ENCODE measurements at regions not wholly inside any gene's neighbourhood (a gene's known extent, or its start where the extent isn't known, plus 50 kb on each side); places are given as distances from the start of the nearest gene placed in this dataset.

DNA sequence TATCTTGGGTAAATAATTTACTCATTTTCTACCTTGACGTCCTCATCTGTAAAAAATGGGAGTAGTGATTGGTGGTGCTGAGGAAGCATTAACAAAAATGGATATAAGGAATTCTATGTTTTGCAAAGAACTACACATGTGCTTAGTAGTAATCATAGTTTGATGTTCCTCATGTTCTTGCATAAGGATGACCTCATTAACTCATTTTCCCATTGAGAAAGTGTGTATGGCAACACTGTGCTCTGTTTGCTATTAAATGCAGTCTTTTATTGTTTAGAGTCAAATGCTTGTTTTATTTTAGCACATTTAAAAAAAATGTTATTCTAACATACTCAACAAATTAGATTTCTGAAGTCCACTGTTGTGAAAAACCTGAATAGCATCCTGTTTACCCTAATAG lies 211.2 kb upstream of the RSPO3 start:
- TF ChIP-seq, protein P1, sequence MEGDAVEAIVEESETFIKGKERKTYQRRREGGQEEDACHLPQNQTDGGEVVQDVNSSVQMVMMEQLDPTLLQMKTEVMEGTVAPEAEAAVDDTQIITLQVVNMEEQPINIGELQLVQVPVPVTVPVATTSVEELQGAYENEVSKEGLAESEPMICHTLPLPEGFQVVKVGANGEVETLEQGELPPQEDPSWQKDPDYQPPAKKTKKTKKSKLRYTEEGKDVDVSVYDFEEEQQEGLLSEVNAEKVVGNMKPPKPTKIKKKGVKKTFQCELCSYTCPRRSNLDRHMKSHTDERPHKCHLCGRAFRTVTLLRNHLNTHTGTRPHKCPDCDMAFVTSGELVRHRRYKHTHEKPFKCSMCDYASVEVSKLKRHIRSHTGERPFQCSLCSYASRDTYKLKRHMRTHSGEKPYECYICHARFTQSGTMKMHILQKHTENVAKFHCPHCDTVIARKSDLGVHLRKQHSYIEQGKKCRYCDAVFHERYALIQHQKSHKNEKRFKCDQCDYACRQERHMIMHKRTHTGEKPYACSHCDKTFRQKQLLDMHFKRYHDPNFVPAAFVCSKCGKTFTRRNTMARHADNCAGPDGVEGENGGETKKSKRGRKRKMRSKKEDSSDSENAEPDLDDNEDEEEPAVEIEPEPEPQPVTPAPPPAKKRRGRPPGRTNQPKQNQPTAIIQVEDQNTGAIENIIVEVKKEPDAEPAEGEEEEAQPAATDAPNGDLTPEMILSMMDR (IDR thresholded peaks at IDR 0.05), result no peak
- no peak for TF ChIP-seq POLR2A (IDR thresholded peaks at IDR 0.05)
- intact Hi-C loops (cut with DNase I; ENCODE audit: low total_unique reads), result no loop called here
- DNase-seq, result no peak

DNA sequence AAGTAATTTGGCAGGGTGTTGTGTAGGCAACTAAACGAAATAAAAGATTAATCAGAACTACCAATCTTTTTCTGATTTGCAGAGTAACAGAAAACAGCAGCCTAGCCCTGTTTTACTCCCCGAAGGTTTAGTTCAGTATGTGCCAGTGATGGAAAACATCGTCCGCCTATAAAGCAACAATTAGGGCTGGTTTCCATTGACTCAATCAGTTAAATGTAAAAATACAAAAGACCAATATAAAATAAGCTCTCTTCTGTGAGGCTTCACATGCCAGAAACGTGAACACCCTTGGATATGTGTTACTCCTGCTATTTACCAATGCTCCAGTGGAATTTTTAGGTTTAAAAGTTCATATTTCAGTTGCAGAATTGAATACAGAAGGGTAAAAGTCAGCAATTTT lies 210.5 kb upstream of the RSPO3 start:
- H3K27ac ChIP-seq, result peak overlapping the region in 1 of 2 donors; percentile 21
- no peak overlapping the region for H3K4me3 ChIP-seq
- H3K9me3 ChIP-seq, result no peaks in the 10 kb centered on the region
- no peak for TF ChIP-seq POLR2A (IDR thresholded peaks at IDR 0.05)
- TF ChIP-seq, protein P1 (IDR thresholded peaks at IDR 0.05), result no peak
- no peaks in the 10 kb centered on the region for H3K4me1 ChIP-seq
- H3K36me3 ChIP-seq, result no peaks in the 10 kb centered on the region
- no peaks in the 10 kb centered on the region for H3K27me3 ChIP-seq
- no peak for DNase-seq
- intact Hi-C loops (cut with DNase I; ENCODE audit: low total_unique reads), result no loop called here

More for the DNA sequence above, 211.2 kb upstream of the RSPO3 start:
- no peaks in the 10 kb centered on the region for H3K9me3 ChIP-seq
- no peaks in the 10 kb centered on the region for H3K27me3 ChIP-seq
- H3K4me3 ChIP-seq, result no peak overlapping the region
- H3K27ac ChIP-seq, result peak overlapping the region in 1 of 2 donors; percentile 5
- H3K36me3 ChIP-seq, result no peaks in the 10 kb centered on the region
- H3K4me1 ChIP-seq, result no peaks in the 10 kb centered on the region

DNA sequence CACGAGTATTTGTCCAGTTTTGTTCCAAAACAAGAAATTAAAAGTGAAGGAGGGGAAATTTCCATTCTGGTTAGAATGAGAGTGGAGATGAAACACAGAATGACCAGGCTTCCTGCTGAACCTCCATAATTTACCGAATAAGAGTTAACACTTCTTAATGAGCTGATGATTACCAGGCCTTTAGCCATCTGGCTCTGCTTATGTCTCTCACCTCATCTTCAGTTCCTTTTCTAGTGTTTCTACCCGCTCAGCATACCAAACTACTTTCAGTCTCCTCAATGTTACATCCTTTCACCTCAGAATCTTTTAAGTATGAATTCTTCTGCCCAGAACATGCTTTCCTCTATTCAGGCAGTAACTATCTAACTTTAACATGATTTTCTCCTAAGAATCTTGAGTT lies 209.0 kb upstream of the RSPO3 start:
- H3K4me1 ChIP-seq, result no peaks in the 10 kb centered on the region
- H3K36me3 ChIP-seq, result no peaks in the 10 kb centered on the region
- intact Hi-C loops (cut with DNase I; ENCODE audit: low total_unique reads), result no loop called here
- H3K4me3 ChIP-seq, result no peak overlapping the region
- DNase-seq, result no peak
- H3K27ac ChIP-seq, result no peak overlapping the region
- TF ChIP-seq POLR2A (IDR thresholded peaks at IDR 0.05), result no peak
- TF ChIP-seq, protein P1 (IDR thresholded peaks at IDR 0.05), result no peak
- H3K27me3 ChIP-seq, result no peaks in the 10 kb centered on the region
- no peaks in the 10 kb centered on the region for H3K9me3 ChIP-seq

DNA sequence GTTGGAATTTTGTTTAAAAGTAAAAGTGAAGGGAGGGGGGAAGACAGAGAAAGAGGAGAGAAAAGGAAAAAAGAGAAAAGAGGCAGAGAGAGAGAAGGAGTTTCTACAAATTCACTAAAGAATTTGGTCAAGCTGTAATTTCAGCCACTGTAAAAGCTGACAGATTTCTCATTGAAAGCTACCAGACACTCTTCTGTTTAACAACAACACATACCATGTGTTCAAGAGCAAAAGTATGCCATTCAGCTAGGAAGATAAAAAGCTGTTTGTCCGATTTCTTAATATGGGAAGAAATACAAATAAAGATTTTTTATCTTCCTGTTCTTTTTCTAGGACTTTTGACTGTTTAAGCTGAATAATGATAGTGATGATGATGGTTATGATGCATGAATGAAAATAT lies 204.8 kb upstream of the RSPO3 start:
- intact Hi-C loops (cut with DNase I; ENCODE audit: low total_unique reads), result no loop called here
- Histone ChIP-seq H3K9me3 (no peaks in the 10 kb centered on the region), H3K36me3 (no peaks in the 10 kb centered on the region), H3K27me3 (no peaks in the 10 kb centered on the region), H3K27ac (no peak overlapping the region), H3K4me3 (no peak overlapping the region), H3K4me1 (no peaks in the 10 kb centered on the region)
- no peak for DNase-seq
- TF ChIP-seq POLR2A (IDR thresholded peaks at IDR 0.05), result no peak
- TF ChIP-seq, protein P1 (IDR thresholded peaks at IDR 0.05), result no peak

DNA sequence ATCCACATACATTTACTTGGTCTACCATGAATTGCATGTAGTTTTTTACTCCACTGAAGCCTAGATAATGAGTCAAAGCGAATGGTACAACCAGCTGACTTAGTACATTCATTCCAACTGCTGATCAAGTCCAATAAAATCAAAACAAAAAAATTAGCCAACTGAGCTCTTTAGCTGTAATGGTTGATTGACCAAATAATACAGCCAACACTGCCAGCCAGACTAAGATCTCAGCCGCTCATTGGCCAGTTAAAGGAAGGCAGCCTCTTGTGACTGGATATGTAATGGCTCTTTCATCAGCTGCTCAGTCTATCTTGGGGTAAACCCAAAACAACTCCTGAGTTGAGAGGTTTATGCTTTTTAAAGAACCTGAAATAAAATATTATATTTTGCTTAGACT lies 204.3 kb upstream of the RSPO3 start:
- no peaks in the 10 kb centered on the region for H3K27me3 ChIP-seq
- H3K27ac ChIP-seq, result no peak overlapping the region
- H3K4me1 ChIP-seq, result no peaks in the 10 kb centered on the region
- H3K36me3 ChIP-seq, result no peaks in the 10 kb centered on the region
- intact Hi-C loops (cut with DNase I; ENCODE audit: low total_unique reads), result no loop called here
- no peak for DNase-seq
- no peak overlapping the region for H3K4me3 ChIP-seq
- no peaks in the 10 kb centered on the region for H3K9me3 ChIP-seq
- no peak for TF ChIP-seq POLR2A (IDR thresholded peaks at IDR 0.05)
- TF ChIP-seq, protein P1 (IDR thresholded peaks at IDR 0.05), result no peak
